ENCODE measurements at regions not wholly inside any gene's neighbourhood (a gene's known extent, or its start where the extent isn't known, plus 50 kb on each side); places are given as distances from the start of the nearest gene placed in this dataset.

- no peak overlapping the region for H3K4me3 ChIP-seq
- no peak for DNase-seq (ENCODE audit: low spot score)
- no peak for TF ChIP-seq POLR2A (IDR thresholded peaks at IDR 0.05)
- no peak for TF ChIP-seq CTCF (IDR thresholded peaks at IDR 0.05)
- TF ChIP-seq POLR2AphosphoS5 (IDR thresholded peaks at IDR 0.05), result no peak
- intact Hi-C loops (cut with DNase I), result no loop called here
- no peaks in the 10 kb centered on the region for H3K9me3 ChIP-seq
- no peaks in the 10 kb centered on the region for H3K4me1 ChIP-seq (replicated peaks)
- WGBS, result 53% methylated on average over 7 of the region's 7 CpGs
- H3K36me3 ChIP-seq, result no peaks in the 10 kb centered on the region
- no peaks in the 10 kb centered on the region for H3K27me3 ChIP-seq (replicated peaks; ENCODE audit: insufficient read depth)
- H3K27ac ChIP-seq, result no peak overlapping the region
Observed at GRCh38 chr9:115672477-115673316, 480.9 kb upstream of the PAPPA start.

- no peaks in the 10 kb centered on the region for H3K4me1 ChIP-seq (replicated peaks)
- H3K27me3 ChIP-seq (replicated peaks; ENCODE audit: insufficient read depth), result no peaks in the 10 kb centered on the region
- no peak overlapping the region for H3K4me3 ChIP-seq
- 84% methylated on average over 3 of the region's 3 CpGs for WGBS
- intact Hi-C loops (cut with DNase I), result no loop called here
- no peak overlapping the region for H3K27ac ChIP-seq
- TF ChIP-seq POLR2A (IDR thresholded peaks at IDR 0.05), result no peak
- no peak for TF ChIP-seq POLR2AphosphoS5 (IDR thresholded peaks at IDR 0.05)
- no peak for TF ChIP-seq CTCF (IDR thresholded peaks at IDR 0.05)
- DNase-seq (ENCODE audit: low spot score), result no peak
- no peaks in the 10 kb centered on the region for H3K9me3 ChIP-seq
- no peaks in the 10 kb centered on the region for H3K36me3 ChIP-seq
Observed at GRCh38 chr9:115673599-115673998, 480.0 kb upstream of the PAPPA start.

- Histone ChIP-seq H3K9me3 (no peaks in the 10 kb centered on the region), H3K36me3 (no peaks in the 10 kb centered on the region), H3K27me3 (replicated peaks; ENCODE audit: insufficient read depth) (no peaks in the 10 kb centered on the region), H3K27ac (no peak overlapping the region), H3K4me1 (replicated peaks) (no peaks in the 10 kb centered on the region), H3K4me3 (no peak overlapping the region)
- 84% methylated on average over 1 of the region's 1 CpG for WGBS
- TF ChIP-seq POLR2A (IDR thresholded peaks at IDR 0.05) (no peak), CTCF (IDR thresholded peaks at IDR 0.05) (no peak), POLR2AphosphoS5 (IDR thresholded peaks at IDR 0.05) (no peak)
- no peak for DNase-seq (ENCODE audit: low spot score)
- intact Hi-C loops (cut with DNase I), result no loop called here
Observed at GRCh38 chr9:115674091-115674490, 479.5 kb upstream of the PAPPA start.

DNA sequence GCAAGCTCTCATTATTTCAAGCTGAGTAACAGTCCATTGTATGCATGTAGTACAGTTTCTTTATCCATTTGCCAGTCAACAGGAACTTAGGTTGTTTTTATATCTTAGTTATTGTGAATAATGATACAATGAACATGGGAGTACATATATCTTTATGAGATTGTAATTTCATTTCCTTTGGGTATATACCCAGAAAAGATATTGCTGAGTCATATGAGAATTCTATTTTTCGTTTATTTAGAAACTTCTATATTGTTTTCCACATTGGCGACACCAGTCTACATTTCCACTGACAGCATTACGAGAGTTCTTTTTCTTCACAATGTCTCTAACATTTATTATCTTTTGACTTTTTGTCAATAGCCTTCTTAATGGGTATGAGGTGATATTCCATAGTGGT, 477.8 kb upstream of the PAPPA start:
- H3K27me3 ChIP-seq (replicated peaks; ENCODE audit: insufficient read depth), result no peaks in the 10 kb centered on the region
- DNase-seq (ENCODE audit: low spot score), result no peak
- H3K9me3 ChIP-seq, result no peaks in the 10 kb centered on the region
- no peak overlapping the region for H3K27ac ChIP-seq
- no peaks in the 10 kb centered on the region for H3K4me1 ChIP-seq (replicated peaks)
- TF ChIP-seq CTCF (IDR thresholded peaks at IDR 0.05), result no peak
- no peak for TF ChIP-seq POLR2A (IDR thresholded peaks at IDR 0.05)
- TF ChIP-seq POLR2AphosphoS5 (IDR thresholded peaks at IDR 0.05), result no peak
- no peak overlapping the region for H3K4me3 ChIP-seq
- WGBS, result 93% methylated on average over 3 of the region's 3 CpGs
- intact Hi-C loops (cut with DNase I), result no loop called here
- H3K36me3 ChIP-seq, result no peaks in the 10 kb centered on the region

- TF ChIP-seq CTCF (IDR thresholded peaks at IDR 0.05), result no peak
- no peak for TF ChIP-seq POLR2A (IDR thresholded peaks at IDR 0.05)
- no peak for TF ChIP-seq POLR2AphosphoS5 (IDR thresholded peaks at IDR 0.05)
- DNase-seq (ENCODE audit: low spot score), result no peak
- Histone ChIP-seq H3K36me3 (no peaks in the 10 kb centered on the region), H3K27ac (no peak overlapping the region), H3K9me3 (no peaks in the 10 kb centered on the region), H3K4me1 (replicated peaks) (no peaks in the 10 kb centered on the region), H3K4me3 (no peak overlapping the region), H3K27me3 (replicated peaks; ENCODE audit: insufficient read depth) (no peaks in the 10 kb centered on the region)
- WGBS, result 93% methylated on average over 1 of the region's 1 CpG
- intact Hi-C loops (cut with DNase I), result no loop called here
Observed at GRCh38 chr9:115680231-115680630, 473.4 kb upstream of the PAPPA start.

Measured in prostate gland (tissue), 2 donors.